NCI-H226 (cell line): ENCODE measurements at regions not wholly inside any gene's neighbourhood (a gene's known extent, or its start where the extent isn't known, plus 50 kb on each side); places are given as distances from the start of the nearest gene placed in this dataset.
"Not testable (repeated sequence)": the region's sequence is repeated elsewhere in the genome, so short reads cannot be mapped to it uniquely, and the experiment has no call there.

Experiments used
- DNase-seq: peaks from one replicate; pipeline ENCODE4 v3.0.0-alpha.2; 2015

- DNase-seq = no peak
Observed at GRCh38 chr12:5096241-5096924, 52.7 kb downstream of the KCNA5 start.

- DNase-seq = no peak
Observed at GRCh38 chr12:5097786-5098185, 54.1 kb downstream of the KCNA5 start.

GRCh38 chr12:5099136-5099535 is 55.5 kb downstream of the KCNA5 start:
- no peak for DNase-seq

GRCh38 chr12:5099591-5099990 is 55.9 kb downstream of the KCNA5 start:
- no peak for DNase-seq

GRCh38 chr12:5101686-5102085 is 58.0 kb downstream of the KCNA5 start:
- DNase-seq = no peak

- no peak for DNase-seq
Observed at GRCh38 chr12:5102261-5102789, 58.6 kb downstream of the KCNA5 start.

GRCh38 chr12:5102806-5103205 is 59.1 kb downstream of the KCNA5 start:
- DNase-seq = no peak

- no peak for DNase-seq
Observed at GRCh38 chr12:5110345-5110744, 66.7 kb downstream of the KCNA5 start.

GRCh38 chr12:5114436-5114835 is 70.8 kb downstream of the KCNA5 start:
- no peak for DNase-seq

GRCh38 chr12:5121784-5122183 is 78.1 kb downstream of the KCNA5 start:
- not testable (repeated sequence) for DNase-seq

- DNase-seq = not testable (repeated sequence)
Observed at GRCh38 chr12:5122256-5122831, 78.7 kb downstream of the KCNA5 start.

GRCh38 chr12:5123921-5124320 is 80.2 kb downstream of the KCNA5 start:
- no peak for DNase-seq

- DNase-seq = no peak
Observed at GRCh38 chr12:5124401-5124800, 80.7 kb downstream of the KCNA5 start.

GRCh38 chr12:5134861-5135525 is 91.3 kb downstream of the KCNA5 start:
- DNase-seq = no peak

- no peak for DNase-seq
Observed at GRCh38 chr12:5138256-5138655, 94.6 kb downstream of the KCNA5 start.

- DNase-seq = no peak
Observed at GRCh38 chr12:5138845-5139244, 95.2 kb downstream of the KCNA5 start.

GRCh38 chr12:5139751-5140150 is 96.1 kb downstream of the KCNA5 start:
- DNase-seq = no peak

GRCh38 chr12:5140190-5140589 is 96.5 kb downstream of the KCNA5 start:
- DNase-seq = no peak

- no peak for DNase-seq
Observed at GRCh38 chr12:5148880-5149279, 105.2 kb downstream of the KCNA5 start.

GRCh38 chr12:5154091-5154490 is 110.4 kb downstream of the KCNA5 start:
- no peak for DNase-seq

- no peak for DNase-seq
Observed at GRCh38 chr12:5155866-5156265, 112.2 kb downstream of the KCNA5 start.

- DNase-seq = no peak
Observed at GRCh38 chr12:5160827-5161226, 117.1 kb downstream of the KCNA5 start.

- DNase-seq = no peak
Observed at GRCh38 chr12:5163661-5164060, 120.0 kb downstream of the KCNA5 start.

- no peak for DNase-seq
Observed at GRCh38 chr12:5165296-5165970, 121.8 kb downstream of the KCNA5 start.
